CD4-positive, alpha-beta T cell (primary cell): ENCODE measurements at regions not wholly inside any gene's neighbourhood (a gene's known extent, or its start where the extent isn't known, plus 50 kb on each side); places are given as distances from the start of the nearest gene placed in this dataset.

Experiments used
- ATAC-seq: fragments of 200-7000 bp; cut with Tn5 transposase; one replicate; pipeline ENCODE4 v1.10.0; 2022; ENCODE audit warnings: mild to moderate bottlenecking; ENCODE audit not compliant: poor library complexity
- CTCF ChIA-PET: fragments of 350-600 bp; sonication (Branson Sonifier 250); formaldehyde crosslinking; loops from one replicate; lab custom pipeline; 2021; ENCODE audit warnings: antibody characterized with exemption, inconsistent platforms; lab: Charles Lee
- POLR2A ChIA-PET: fragments of 350-600 bp; sonication (Branson Sonifier 250); formaldehyde crosslinking; loops from one replicate; lab custom pipeline; 2021; ENCODE audit warnings: antibody characterized with exemption, inconsistent platforms; lab: Charles Lee
- DNase-seq, 14 experiments: peaks; one replicate each; pipeline ENCODE4 v3.0.0-alpha.2; 2013 to 2020; ENCODE audit warnings: mixed read lengths in 2 of 14
- H3K27ac ChIP-seq, 2 donors: one replicate each; pipeline versions ENCODE4 v1.5.1 to v1.7.0; 2013; ENCODE audit warnings: low read length in 2 of 2, low read depth in 1 of 2, mild to moderate bottlenecking in 1 of 2
- H3K27me3 ChIP-seq, 2 experiments: 1 replicate in 1 of 2; 2 replicates in 1 of 2; pipeline versions ENCODE4 v1.6.1 to v1.7.0; 2013; ENCODE audit warnings: low read length in 2 of 2, control low read depth in 1 of 2, mild to moderate bottlenecking in 1 of 2, moderate library complexity in 1 of 2; ENCODE audit not compliant: insufficient read depth in 2 of 2, control insufficient read depth in 1 of 2
- H3K36me3 ChIP-seq: one replicate; pipeline ENCODE4 v1.6.1; 2013; ENCODE audit warnings: low read length, control low read depth; ENCODE audit not compliant: insufficient read depth
- H3K4me1 ChIP-seq: one replicate; pipeline ENCODE4 v1.6.1; 2013; ENCODE audit warnings: low read length, control low read depth; ENCODE audit not compliant: insufficient read depth
- H3K4me3 ChIP-seq: one replicate; pipeline ENCODE4 v1.5.1; 2013; ENCODE audit warnings: mild to moderate bottlenecking, low read length, moderate library complexity
- H3K9me3 ChIP-seq, 2 experiments: 1 replicate in 1 of 2; 2 replicates in 1 of 2; pipeline versions ENCODE4 v1.6.1 to v1.7.0; 2013; ENCODE audit warnings: low read length in 2 of 2, mild to moderate bottlenecking in 2 of 2, control low read depth in 1 of 2, moderate library complexity in 1 of 2; ENCODE audit not compliant: control insufficient read depth in 1 of 2, insufficient read depth in 1 of 2
- H3K27ac Mint-ChIP-seq: one replicate; pipeline ENCODE4 v1.8.0; 2020; ENCODE audit warnings: mixed read lengths
- H3K27me3 Mint-ChIP-seq: one replicate; pipeline ENCODE4 v1.8.0; 2021; ENCODE audit warnings: mixed read lengths
- H3K36me3 Mint-ChIP-seq: one replicate; pipeline ENCODE4 v1.8.0; 2021; ENCODE audit warnings: low read depth, mixed read lengths
- H3K4me1 Mint-ChIP-seq: one replicate; pipeline ENCODE4 v1.8.0; 2021; ENCODE audit warnings: low read depth, mixed read lengths
- H3K4me3 Mint-ChIP-seq: one replicate; pipeline ENCODE4 v1.8.0; 2020; ENCODE audit warnings: mild to moderate bottlenecking, mixed read lengths
- H3K9me3 Mint-ChIP-seq: one replicate; pipeline ENCODE4 v1.8.0; 2020; ENCODE audit warnings: mixed read lengths
- intact Hi-C, 2 experiments: fragments of 100-400 bp; cut with DNase I in 1 of 2; cut with micrococcal nuclease in 1 of 2; formaldehyde crosslinking; loops; one replicate each; pipeline versions ENCODE4 v1.15.1 to v1.9.0; 2023 to 2025; cut with DNase I, micrococcal nuclease
- TF ChIP-seq, protein P1 (sequence below): fragments of 200-600 bp; IDR thresholded peaks from one replicate; pipeline ENCODE4 v1.8.0; 2022; ENCODE audit warnings: antibody characterized with exemption, mild to moderate bottlenecking

DNA sequence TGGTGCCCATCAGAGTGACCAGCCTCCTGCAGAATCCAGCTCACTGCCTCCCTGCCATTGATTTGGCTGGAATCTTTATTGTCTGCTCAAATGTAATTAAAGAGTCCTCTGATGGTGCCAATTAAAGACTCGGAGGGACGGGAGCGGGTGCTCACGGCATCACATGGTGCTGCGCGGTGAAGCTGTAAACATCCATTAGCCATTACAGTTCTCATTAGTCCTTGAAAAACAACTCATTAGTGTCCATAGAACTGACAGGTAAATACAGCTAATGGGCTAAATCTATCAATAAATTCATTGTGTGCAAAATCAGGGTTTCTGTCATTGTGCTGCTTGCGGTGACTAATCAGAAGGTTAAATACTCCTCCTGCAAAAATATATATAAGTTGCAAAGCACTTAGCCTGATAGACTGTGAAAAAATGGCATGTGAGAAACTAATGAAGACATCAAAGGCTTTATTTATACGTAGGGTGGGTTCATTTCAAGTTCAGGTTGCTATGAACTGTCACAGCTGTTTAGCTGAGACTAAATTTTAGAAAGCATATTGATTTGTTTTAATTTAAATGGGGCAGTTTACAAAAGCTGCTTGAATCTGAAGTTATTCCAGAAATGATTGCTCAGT, 289.8 kb upstream of the POU3F1 start:
- no peak overlapping the region for H3K27ac ChIP-seq
- H3K27me3 Mint-ChIP-seq = peaks cover 15% of the 10 kb centered on the region
- TF ChIP-seq, protein P1, sequence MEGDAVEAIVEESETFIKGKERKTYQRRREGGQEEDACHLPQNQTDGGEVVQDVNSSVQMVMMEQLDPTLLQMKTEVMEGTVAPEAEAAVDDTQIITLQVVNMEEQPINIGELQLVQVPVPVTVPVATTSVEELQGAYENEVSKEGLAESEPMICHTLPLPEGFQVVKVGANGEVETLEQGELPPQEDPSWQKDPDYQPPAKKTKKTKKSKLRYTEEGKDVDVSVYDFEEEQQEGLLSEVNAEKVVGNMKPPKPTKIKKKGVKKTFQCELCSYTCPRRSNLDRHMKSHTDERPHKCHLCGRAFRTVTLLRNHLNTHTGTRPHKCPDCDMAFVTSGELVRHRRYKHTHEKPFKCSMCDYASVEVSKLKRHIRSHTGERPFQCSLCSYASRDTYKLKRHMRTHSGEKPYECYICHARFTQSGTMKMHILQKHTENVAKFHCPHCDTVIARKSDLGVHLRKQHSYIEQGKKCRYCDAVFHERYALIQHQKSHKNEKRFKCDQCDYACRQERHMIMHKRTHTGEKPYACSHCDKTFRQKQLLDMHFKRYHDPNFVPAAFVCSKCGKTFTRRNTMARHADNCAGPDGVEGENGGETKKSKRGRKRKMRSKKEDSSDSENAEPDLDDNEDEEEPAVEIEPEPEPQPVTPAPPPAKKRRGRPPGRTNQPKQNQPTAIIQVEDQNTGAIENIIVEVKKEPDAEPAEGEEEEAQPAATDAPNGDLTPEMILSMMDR = no peak

DNA sequence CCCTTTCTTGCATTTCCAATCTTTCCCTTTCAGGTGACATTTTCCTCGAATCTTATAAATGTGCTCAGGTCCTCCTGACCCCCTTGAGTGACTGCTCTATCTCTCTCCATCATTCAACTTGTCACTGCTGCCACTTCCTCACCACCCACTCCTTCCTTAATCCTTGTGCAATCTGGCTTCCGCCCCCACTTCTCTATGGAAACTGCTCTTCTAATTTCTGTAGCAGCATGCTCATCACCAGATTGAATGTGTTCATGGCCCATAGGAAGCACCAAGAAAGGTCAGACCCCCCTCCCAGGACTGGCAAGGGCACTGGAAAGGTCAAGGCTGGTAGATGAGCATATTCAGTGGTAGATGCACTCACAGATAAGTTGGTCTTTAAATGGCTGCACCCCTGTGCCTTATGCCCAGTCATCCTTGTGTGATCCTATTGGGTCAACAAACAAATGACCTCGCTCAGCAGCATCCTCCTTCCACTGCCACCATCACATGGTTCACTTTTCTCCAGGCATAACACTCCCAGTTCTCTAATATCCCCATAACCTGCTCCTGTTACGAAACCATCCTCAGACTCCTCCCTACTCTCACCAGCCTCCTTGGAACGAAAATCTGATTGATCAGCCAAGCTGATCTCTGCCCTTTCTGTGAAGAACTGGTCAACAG, 288.5 kb upstream of the POU3F1 start:
- DNase-seq (no peak), ATAC-seq (no peak)
- TF ChIP-seq, protein P1 = no peak
- Histone ChIP-seq H3K9me3 (no peaks in the 10 kb centered on the region), H3K4me3 (no peak overlapping the region), H3K27ac (no peak overlapping the region), H3K27me3 (peaks cover 6 to 12% of the 10 kb centered on the region in 2 experiments), H3K36me3 (no peaks in the 10 kb centered on the region), H3K4me1 (no peaks in the 10 kb centered on the region)
- CTCF ChIA-PET = no interaction called here
- Mint-ChIP-seq H3K9me3 (no peaks in the 10 kb centered on the region), H3K4me3 (no peak overlapping the region), H3K27me3 (peaks cover 14% of the 10 kb centered on the region), H3K36me3 (no peaks in the 10 kb centered on the region), H3K4me1 (no peaks in the 10 kb centered on the region), H3K27ac (no peak overlapping the region)
- POLR2A ChIA-PET = no interaction called here
- intact Hi-C loops = no loop called here

More for the DNA sequence above, 289.8 kb upstream of the POU3F1 start:
- POLR2A ChIA-PET = no interaction called here
- Mint-ChIP-seq H3K27ac (no peak overlapping the region), H3K9me3 (no peaks in the 10 kb centered on the region), H3K4me1 (no peaks in the 10 kb centered on the region), H3K4me3 (no peak overlapping the region), H3K36me3 (no peaks in the 10 kb centered on the region)
- ATAC-seq (no peak), DNase-seq (no peak)
- intact Hi-C loops = no loop called here
- CTCF ChIA-PET = no interaction called here
- no peaks in the 10 kb centered on the region for H3K4me1 ChIP-seq
- H3K9me3 ChIP-seq = no peaks in the 10 kb centered on the region
- H3K36me3 ChIP-seq = no peaks in the 10 kb centered on the region
- H3K27me3 ChIP-seq = peaks cover 6 to 12% of the 10 kb centered on the region in 2 experiments
- H3K4me3 ChIP-seq = no peak overlapping the region

DNA sequence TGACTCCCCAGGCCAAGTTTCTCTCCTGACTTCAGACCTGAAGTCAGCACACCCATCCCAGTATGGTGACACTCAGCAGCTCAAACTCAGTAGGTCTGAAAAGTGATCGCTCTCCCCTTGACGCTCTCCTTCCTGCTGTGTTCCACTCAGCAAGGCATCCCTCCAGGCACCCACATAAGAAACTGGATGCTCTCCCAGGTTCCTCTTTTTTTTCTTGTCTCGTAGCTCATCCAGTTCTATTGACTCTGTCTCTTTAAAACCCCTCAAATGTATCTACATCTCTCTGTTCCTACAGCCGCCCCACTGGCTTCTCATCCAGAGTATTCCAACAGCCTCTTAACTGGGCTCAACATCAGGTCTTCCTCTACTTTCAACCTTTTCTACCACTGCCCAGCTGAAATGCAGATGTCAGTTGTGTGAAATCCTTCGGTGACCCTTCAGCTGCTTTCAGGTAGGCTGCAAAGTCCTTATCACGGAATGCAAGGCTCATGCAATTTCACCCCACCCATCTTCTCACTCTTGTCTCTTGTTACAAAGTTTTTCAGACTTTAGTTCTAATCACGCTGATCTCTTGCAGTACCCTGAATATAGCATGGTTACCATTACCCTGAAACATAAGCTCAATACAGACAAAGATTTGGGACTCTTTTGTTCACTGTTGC, 286.2 kb upstream of the POU3F1 start:
- DNase-seq = no peak
- POLR2A ChIA-PET = no interaction called here
- Mint-ChIP-seq H3K4me1 (no peaks in the 10 kb centered on the region), H3K36me3 (no peaks in the 10 kb centered on the region), H3K27ac (no peak overlapping the region), H3K27me3 (peaks cover 14% of the 10 kb centered on the region), H3K4me3 (no peak overlapping the region), H3K9me3 (no peaks in the 10 kb centered on the region)
- no peaks in the 10 kb centered on the region for H3K4me1 ChIP-seq
- H3K36me3 ChIP-seq = no peaks in the 10 kb centered on the region
- intact Hi-C loops = no loop called here
- CTCF ChIA-PET = no interaction called here
- no peak overlapping the region for H3K4me3 ChIP-seq
- H3K27ac ChIP-seq = no peak overlapping the region
- TF ChIP-seq, protein P1 = no peak
- ATAC-seq = no peak
- peaks cover 4 to 11% of the 10 kb centered on the region in 2 experiments for H3K27me3 ChIP-seq
- H3K9me3 ChIP-seq = no peaks in the 10 kb centered on the region
